ELR (cell line): ENCODE measurements at regions not wholly inside any gene's neighbourhood (a gene's known extent, or its start where the extent isn't known, plus 50 kb on each side); places are given as distances from the start of the nearest gene placed in this dataset.

Experiments
- DNase-seq: peaks from one replicate; pipeline ENCODE4 v3.0.0-alpha.2; 2015; ENCODE audit warnings: low read depth

DNA sequence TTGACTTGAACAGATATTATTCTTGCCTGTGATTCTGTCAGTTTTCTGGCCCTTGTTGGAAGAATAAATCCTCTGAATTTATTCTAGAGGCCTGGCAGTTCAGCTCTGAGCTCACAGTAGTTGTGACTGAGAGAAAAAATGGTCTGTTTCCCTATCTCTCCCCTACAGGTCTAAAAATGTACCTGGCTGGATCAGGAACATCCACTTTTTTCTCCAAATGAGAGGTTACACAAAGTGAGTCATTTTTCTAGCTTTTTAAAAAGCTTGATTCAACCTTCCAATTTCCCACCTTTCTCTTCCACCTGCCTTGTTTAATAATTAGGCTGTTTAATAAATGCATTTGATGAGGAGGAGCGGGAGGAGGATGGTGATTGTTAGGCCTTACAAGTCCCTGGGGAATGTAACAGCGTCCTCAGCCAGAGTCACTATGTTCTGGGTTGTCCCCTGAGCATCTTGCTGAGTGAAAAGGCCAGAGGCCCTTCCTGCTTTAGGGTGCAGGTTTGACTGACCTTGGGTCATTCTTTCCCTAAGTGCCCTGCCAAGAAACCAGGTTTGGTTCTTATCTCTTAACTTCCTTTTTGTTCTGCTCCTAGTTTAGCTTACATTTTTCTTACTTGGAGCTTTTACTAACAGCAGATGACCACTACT lies 91.7 kb upstream of the FUT8 start:
- DNase-seq = no peak

DNA sequence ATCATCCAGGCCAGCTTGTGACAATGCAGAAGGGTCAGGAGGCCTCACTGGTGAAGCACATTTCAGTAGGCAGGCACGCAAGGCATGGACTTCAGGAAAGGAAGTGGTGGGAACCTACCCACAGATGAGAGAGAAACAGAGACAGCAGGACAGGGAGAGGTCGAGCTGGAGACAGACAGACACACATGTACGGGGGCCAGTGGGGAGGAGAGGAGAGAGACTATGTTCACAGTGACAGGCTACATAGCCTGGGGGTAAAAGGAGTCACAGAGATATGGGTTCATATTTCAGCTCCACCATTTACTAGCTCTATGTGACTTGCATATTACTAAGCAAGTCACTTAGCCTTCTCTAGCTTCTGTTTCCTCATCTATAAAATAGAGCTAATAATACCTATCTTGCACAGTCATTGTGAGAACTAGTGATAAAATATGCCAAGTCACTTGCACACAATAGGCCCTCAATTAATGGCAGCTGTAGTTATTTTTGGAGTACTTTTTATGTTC lies 91.1 kb upstream of the FUT8 start:
- DNase-seq = peak; percentile 74

DNA sequence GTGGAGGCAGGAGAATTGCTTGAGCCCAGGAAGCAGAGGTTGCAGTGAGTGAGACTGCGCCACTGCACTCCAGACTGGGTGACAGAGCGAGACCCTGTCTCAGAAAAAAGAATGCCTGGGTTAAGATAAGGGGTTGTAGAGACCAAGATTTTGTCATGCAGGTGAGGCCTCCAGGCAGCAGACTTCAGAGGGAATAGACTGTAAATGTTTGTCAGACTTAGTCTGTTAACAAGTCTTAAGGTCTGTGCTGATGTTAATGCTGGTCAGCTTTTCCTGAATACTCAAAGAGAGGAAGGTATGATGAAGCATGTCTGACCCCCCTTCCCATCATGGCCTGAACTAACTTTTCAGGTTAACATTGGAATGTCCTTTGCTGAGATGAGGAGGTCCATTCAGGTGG lies 83.0 kb upstream of the FUT8 start:
- DNase-seq = no peak

DNA sequence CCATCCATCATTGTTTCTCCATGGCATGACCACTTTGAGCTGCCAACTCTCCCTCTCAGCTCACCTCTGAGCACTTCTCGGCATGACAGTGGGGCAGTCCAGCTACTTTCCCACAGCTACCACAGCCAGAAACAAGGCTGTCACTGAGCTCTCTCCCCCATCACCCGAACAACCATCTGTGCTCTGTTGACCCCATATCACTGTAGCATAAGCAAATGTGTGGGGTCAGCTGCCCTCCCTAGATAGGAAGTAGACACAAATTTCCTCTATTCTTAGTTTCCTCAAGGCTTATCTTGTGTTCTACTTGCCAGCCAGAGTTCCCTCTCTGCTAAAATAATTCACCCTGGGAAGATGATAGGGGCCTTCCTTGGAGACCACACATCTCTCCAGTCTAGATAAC lies 82.6 kb upstream of the FUT8 start:
- DNase-seq = no peak

DNA sequence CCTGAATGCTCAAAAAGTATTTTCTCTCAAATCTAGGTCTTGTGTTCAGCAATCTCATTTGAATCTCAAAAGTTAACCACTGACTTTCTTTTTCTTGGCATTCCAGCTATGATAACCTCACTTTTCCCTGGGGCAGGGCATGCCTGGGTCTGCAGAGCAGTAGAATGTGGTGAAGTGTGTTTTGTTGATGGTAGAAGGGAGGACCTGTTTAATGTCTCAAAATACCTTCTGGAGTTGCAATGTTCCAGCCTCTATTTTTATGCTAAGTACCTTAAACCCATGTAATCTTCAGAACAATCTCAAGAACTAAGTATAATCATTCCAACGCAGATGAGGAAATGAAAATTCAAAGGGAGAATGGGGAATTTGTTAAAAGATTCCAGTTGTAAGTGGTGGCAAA lies 82.1 kb upstream of the FUT8 start:
- DNase-seq = no peak

DNA sequence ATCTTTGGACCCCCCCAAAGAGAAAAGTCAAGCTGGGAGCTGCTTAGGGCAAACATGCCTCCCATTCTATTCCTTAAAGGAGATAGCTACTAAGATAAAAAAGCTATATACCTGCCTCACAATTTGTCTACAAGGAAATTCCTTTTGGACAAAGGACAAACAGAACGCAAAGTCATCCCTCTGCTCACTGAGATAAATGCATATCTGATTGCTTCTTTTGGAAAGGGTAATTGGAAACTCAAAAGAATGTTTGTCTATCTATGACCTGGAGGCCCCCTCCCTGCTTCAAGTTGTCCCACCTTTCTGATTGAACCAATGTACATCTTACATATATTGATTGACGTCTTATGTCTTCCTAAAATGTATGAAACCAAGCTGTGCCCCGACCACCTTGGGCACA lies 80.9 kb upstream of the FUT8 start:
- no peak for DNase-seq

DNA sequence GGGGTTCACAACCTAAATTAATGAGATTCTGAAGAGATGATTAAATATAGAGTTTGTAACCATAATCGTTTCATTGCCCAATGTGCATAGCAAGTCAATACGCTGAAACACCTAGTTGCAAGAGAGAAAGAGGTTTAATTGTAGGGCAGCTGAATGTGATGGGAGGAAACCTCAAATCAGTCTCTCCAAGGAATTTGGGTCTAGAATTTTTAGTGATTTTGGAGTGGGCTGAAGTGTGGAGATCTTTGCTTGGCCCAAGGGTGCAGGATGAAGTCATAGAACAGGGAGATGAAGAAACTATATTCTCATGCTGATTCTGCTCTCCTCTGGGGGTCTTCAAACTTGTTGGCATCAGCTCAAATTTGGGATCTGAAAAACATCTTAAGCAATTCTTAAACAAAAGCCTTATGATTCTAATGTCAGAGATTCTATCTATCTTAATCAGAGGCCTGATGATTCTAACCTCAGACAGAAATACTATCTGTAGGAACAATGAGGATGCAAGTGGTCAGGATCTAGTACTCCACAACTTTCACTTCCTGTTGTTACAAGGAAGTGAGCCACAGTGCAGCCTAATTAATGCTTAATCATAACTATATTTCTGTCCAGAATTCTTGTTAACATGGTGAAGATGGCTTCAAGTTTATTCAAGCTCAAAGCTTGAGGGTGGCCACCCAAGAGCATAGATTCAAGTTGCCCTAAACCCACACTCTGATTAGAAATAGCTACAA lies 80.2 kb upstream of the FUT8 start:
- peak; percentile 48 for DNase-seq

DNA sequence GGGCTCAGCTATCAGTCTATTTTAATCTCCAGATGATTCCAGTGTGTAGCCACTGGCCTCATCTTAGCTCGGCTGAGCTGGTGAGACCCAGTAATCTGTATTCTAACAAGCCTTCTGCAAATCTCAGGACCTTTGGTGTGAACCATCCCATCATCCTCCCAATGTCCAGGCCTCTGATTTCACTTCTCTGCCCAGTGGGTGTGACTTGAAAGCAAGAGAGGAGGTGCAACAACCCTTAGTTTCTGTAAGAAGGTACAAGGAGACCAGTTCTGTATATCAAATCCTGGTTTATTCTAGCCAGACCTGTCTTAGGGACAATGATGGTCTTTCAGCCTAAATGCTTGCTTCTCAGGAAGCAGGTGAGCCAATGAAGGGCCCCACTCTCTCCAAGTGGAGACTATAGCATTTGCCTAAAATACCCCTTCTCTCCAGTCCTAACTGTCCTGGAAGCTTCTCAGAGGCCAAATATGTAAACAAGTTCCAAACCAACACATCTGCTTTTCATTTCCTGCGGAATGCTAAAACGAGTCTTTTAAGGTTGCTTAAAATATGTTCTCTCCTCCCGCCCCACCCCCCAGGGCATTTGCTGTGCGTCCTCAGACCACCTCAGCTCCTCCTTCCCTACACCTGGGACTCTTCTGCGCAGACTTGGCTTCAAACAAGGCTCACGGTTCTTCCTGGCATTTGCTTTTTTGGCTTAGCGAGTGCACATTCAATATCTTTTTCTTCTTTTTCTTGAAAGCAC lies 78.4 kb upstream of the FUT8 start:
- DNase-seq = peak; percentile 69

DNA sequence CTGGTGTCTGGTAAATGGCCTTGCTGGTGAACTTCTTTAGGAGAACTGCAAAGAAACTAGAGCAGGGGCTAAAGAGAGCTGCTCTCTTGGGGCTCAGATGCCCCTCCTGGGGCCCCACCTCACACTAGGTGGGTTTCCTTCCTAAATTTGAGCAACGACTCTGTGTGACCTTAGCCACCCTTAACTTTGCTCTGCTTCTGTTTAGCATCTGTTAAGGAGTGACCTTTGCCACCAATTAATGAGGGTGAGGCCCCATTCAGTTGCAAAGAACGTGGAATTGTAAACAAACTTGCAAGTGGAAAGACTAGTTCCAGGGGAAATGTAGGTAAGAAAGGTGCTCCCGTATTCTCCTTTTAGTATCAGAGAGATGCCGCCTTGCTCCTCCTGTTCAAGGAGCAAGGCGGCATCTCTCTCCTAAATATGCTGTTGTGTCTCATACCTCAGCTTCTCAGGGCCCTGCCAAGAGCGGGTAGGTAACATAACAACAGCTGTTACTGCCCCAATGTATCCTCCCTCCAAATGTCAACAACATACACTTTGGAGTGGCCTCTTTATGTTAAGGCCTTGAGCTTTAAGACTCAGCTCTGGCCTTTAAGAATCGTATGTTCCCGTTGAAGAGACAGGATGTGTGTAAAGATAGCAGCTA lies 77.6 kb upstream of the FUT8 start:
- DNase-seq = no peak

DNA sequence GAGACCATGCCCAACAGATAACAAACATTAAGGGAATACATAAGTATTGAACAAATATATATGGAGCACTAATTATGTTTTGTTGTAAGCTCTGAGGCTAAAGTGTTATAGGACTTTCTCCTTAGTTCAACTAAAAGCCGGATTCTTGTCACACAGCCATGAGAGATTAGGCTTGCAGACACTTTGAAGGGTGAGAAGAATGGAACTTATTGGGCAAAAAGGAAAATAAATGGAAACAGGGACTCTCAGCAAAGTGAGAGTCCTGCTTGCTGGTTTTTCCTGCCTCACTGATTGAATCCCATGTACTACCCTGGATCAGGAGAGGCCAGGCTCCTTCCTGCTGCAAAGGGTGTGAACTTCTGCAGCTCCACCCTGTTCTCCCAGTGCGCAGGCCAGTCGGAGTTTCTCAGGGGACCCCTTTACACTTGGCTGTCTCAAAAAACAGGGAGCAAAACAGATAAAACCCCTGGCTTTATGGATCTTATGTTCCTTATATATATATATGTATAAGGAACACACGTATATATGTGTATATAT lies 77.1 kb upstream of the FUT8 start:
- DNase-seq = no peak

DNA sequence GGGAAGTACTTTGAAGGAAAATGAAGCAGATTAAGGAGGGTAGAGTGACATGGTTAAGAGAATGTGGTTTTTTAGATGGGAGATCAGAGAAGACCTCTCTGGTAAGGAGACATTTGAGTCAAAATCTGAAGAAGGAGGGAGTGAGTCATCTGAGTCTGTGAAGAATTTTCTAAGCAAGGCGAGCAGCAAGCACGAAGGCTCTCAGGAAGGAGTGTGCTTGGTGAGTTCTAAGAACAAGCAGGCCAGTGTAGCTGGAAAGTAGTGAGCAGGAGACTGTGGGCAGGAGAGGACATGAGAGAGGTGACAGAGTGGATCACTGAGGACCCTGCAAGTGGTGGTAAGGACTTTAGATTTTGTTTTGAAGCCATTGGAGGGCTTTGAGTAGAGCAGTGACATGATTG lies 76.3 kb upstream of the FUT8 start:
- peak; percentile 66 for DNase-seq

DNA sequence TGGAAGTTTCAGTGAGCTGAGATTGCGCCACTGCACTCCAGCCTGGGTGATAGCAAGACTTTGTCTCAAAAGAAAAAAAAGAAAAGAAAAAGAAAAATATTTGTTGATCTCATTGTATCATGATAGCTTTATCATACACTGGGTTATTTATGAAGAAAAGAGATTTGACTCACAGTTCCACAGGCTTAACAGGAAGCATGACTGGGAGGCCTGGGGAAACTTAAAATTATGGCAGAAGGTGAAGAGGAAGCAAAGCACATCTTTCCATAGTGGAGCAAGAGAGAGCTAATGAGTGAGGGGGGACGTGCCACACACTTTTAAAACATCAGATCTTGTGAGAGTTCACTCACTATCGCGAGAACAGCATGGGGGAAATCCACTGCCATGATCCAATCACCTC lies 72.7 kb upstream of the FUT8 start:
- peak; percentile 34 for DNase-seq

DNA sequence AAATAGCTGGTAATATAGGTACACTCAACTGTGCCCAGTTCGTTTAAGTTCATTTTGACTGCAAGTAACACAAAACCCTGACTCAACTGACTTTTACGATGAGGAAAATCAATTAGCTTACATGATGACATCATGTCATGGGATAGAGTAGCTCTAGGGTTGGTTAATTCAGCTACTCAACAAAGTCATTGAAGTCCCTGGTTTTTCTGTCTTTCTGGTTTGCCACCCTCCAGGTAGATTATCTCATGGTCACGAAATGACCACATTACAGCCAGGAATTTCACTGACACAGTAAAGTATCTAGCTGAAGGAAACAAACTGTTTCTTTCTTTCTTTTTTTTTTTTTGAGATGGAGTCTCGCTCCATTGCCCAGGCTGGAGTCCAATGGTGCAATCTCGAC lies 68.5 kb upstream of the FUT8 start:
- DNase-seq = no peak

DNA sequence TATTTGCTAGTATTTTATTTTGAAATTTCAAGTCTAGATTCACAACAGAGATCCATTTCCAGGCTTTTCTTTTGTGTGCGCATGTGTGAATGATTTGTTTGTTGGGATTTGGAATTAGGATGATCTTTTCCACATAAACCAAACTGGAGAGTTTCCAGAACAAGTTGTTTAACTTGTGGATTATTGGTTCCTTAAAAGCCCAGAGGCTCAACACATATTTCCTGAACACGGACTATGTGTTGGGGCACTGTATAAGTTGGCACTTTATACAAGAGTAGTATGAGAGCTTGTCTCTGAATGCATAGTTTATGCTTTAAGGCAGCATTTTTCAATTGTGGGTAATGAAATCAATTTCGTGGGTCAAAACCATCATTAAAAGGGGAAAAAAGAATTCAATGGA lies 67.3 kb upstream of the FUT8 start:
- DNase-seq = no peak

DNA sequence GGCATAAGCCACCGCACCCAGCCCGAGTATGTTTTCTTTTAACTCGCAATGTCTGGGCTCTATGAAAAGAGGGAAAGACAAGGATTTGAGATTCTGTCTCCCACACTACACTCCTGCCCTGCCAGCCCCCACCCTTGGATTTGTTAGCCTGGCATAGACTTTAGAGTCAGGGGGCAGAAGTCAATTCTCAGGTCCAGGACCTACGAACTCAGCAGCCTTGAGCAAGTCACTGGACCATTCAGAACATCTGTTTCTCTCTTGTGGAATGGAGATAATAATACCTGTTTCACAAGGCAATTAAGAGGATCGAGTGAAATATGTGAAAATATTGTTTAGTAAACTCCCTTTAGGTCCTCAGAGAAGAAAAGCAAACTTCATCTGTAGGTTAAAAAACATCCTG lies 66.1 kb upstream of the FUT8 start:
- DNase-seq = no peak

DNA sequence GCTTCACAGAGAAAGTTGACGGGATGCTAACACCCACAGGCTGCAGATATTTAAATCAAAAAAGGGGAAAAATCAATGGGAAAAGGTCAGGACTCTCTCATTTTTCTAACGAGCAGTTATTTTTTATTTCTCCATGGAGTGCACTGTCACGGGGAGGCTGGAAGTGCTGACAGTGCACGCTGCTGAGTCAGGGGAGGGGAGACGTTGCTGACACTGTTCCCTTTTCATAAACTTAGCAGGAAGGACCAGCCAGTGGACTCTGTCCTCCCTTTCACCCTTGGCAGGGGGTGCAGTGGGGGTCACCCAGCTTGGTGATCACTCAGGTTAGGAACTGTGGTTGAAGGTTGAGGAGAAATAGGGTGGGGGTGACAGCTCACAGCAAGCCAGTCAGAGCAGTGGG lies 65.6 kb upstream of the FUT8 start:
- no peak for DNase-seq

DNA sequence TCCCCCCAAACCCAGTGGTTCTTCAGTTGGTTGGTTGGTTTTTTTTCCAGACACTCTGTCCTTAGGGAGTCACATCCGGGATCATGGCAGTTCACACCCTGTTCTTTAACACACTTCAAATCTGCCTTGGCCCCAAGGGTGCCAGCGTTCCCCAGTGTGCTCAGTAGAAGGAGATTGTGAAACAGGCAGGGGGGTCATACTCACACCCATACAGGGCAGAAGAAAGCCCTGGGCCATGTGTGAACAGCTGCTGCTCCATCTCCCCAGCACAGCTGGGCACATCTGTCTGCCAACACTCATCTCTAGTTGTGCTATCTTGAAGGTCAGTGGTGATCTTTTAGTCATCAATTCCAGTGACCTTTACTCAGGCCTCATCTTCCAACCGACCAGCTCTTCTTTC lies 64.4 kb upstream of the FUT8 start:
- no peak for DNase-seq

DNA sequence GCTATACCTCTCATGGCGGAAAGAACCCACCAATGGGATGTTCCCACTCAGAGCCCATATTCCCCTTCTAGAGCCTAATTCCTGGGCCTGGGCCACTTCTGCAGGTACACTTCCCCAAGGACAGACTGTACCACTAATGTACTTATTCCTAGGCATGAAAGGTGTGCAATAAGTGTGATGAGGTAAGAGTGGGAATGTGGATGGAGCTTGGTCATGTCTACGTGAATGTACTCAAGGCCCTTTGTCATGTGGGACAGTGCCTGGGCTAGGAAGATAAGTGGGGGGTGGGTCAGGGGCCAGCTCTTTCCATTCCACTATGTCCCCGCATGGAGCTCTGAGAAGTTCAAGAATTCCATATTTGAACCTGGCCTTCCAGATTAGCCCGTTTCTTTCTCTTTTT lies 63.4 kb upstream of the FUT8 start:
- no peak for DNase-seq

DNA sequence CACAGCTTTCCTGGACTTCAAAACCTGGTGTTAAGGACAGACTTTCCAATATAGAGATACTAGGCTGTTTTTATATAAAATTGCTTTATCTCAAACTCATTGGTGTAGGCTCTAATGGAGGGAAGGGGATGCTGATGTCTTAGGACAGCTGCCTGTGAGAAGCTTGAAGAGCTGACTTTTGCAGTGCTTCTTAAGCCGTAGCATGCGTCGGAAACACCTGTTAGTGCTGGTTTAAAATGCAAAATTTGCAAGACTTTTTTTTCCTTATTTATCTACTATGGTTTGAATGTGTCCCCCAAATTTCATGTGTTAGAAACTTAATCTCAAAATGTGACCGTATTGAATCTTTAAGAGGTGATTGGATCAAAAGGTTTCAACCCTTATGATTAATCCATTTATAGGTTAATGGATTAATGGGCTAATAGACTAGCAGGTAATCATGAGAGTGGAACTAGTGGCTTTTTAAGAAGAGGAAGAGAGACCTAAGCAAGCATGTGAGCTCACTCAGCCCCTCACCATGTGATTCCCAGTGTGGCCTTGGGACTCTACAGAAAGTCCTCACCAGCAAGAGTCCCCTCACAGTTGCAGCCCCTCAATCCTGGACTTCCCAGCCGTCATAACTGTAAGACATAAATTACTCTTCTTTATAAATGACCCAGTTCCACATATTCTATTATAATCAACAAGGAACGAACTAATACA lies 60.9 kb upstream of the FUT8 start:
- DNase-seq = no peak

DNA sequence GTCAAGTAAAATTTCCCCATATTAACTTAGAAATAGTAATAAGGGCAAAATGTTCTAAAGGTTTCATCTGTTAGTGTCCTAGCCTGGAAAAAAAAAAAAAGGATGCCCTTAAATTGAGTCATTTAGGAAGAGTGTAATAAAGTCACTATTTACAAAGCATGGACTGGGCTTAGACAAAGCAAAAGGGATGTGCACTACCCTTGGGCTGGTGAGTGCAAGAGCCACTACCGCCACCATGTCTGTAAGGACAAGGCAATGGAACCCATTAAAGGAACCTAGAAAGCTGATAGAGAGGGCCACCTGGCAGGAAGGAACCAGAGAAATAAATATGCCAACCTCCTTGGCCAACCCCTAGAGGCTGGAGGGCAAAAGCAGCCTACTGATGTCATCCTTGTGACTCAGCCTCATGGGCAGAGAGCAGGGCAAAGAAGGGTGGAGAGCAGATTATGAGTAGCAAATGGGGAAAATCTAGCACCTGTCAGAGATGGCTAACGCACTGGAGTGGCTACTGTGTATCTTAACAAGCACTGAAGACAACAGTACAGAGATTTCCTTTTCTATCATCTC lies 59.5 kb upstream of the FUT8 start:
- peak; percentile 63 for DNase-seq

DNA sequence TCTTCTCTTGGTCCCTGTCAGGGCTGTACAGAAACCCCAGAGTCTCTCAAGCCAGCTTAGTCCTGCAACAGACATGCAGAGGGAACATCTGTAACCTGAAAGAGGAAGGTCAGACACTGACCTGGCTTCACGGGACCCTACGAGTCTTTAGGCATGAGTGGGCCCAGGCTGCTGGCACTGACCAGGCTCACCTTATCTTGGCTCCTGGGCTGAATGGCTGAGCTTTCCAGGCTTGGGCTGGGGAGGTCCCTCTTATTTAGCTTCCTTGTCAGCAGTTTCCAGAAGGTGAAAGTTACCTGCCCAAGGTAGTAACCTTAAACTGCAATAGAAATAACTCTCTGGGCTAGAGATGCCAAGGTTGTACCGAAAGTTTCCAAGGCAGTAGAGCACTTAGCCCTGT lies 58.4 kb upstream of the FUT8 start:
- no peak for DNase-seq
